HG02798 (cell line): ENCODE measurements at regions not wholly inside any gene's neighbourhood (a gene's known extent, or its start where the extent isn't known, plus 50 kb on each side); places are given as distances from the start of the nearest gene placed in this dataset.

Experiments
- ATAC-seq: cut with Tn5 transposase; IDR thresholded peaks from one replicate; pipeline ENCODE4 v1.9.1; 2021; ENCODE audit warnings: mild to moderate bottlenecking; ENCODE audit not compliant: unreplicated experiment, poor library complexity

- peak; percentile 66 for ATAC-seq
Measured at GRCh38 chr18:68623342-68623741, 91.6 kb downstream of the TMX3 start.

DNA sequence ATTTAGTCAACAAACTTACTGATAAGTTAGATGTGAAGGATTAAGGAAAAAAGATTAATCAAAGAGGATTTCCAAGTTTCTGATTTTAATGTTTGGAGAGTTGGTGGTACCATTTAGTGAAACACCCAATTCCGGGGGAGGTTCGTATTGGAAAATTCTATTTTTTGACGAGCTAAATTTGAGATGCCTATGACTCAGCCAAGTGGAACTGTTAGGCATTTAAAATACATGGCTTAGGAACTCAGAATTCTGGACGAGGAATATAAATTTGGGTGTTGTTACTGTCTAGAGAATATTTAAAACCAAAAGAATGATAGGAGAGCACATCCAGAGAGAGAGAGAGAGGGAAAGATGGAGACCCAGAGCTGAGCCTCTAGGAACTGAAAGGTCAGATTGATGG lies 103.6 kb downstream of the TMX3 start:
- ATAC-seq, result no peak

DNA sequence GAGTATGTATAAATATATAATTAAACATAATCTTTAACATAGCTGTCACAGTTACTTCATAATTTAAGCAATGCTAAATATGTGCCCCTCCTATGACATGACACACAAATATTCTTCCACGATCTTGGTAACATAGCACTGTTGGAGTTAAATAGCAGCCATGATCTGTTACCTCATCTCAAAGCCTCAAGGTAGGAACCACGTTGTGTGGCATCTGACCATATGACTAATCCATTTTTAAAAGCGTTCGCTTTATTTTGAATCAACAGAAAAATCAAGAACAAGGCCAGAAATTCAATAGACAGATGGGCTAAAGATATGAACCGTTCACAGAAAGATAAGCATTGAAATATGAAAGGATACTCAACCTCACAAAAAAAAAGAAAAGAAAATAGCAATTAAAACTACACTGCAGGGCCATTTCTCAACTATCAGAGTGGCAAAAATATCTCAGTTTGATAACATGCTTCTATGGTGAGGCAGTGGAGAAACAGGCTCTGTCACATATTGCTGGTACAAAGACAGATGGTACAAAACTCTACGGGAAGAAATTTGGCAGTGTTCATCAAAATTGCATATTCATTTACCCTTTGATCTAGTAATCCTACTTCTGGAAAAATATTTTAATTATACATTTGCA lies 105.9 kb downstream of the TMX3 start:
- no peak for ATAC-seq

DNA sequence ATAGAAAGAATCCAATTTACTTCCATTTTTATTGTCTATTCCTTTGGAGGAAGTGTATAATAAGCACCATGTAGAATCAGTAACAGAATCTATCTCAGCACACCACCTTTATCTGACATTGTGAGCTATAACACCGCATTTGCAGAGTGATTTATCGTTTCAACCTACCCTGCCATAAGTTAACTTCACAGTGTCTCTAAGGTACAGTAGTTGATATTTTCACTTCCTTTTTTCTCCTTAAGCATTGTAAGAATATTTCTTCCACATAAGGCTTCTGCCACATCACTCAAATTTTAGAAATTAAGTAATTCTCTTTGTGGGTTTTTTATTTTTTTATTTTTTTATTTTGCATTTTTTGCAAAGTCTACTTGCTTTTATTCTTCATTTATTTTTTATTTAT lies 107.1 kb downstream of the TMX3 start:
- ATAC-seq, result peak; percentile 44

DNA sequence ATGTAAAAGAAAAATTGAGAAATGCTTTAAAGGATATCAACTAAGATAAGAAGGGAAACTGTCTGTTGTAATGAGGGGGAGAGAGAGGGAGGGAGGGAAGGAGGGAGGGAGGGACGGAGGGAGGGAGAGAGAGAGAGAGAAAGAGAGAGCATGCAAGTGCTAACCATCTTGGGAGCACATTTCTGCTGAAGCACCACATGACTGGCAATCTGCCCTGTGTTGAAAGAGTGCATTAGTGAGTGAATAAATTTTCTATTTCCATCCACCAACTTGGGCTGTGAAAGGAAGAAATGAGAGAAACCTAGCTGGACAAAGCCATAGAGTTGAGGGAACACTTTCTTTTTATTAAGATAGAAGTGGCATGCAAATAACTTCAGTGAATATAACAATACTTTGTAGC lies 110.7 kb downstream of the TMX3 start:
- no peak for ATAC-seq

- ATAC-seq, result no peak
Measured at GRCh38 chr18:68596016-68596415, 118.9 kb downstream of the TMX3 start.

- no peak for ATAC-seq
Measured at GRCh38 chr18:68588169-68588568, 126.7 kb downstream of the TMX3 start.

DNA sequence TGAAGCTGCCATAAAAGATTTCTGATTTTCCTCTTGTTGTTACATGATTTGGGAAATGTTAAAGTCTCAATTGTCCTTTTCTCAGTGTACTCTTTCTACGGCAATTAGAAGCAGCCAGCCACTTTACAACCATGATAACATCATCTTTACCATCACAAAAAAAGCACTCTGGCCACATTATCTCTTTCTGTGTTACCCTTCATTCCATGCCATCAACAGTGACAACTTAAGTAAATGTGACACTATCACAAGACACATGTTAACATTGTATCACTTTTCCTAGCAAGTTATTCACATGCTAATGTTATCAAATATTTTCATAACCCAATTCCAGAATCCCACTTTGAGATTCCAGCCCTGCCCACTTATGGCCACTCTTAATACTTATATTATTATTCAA lies 131.2 kb downstream of the TMX3 start:
- no peak for ATAC-seq

- ATAC-seq, result no peak
Measured at GRCh38 chr18:68574311-68574710, 140.6 kb downstream of the TMX3 start.

GRCh38 chr18:68569936-68570335 lies 145.0 kb downstream of the TMX3 start:
- no peak for ATAC-seq

GRCh38 chr18:68568364-68569155 lies 146.3 kb downstream of the TMX3 start:
- ATAC-seq, result no peak

GRCh38 chr18:68566991-68567390 lies 147.9 kb downstream of the TMX3 start:
- no peak for ATAC-seq

- no peak for ATAC-seq
Measured at GRCh38 chr18:68564961-68565360, 149.9 kb downstream of the TMX3 start.

GRCh38 chr18:68564351-68564750 lies 150.6 kb downstream of the TMX3 start:
- ATAC-seq, result no peak

- ATAC-seq, result no peak
Measured at GRCh38 chr18:68560128-68560527, 154.8 kb downstream of the TMX3 start.

- ATAC-seq, result no peak
Measured at GRCh38 chr18:68557183-68557582, 157.7 kb downstream of the TMX3 start.

GRCh38 chr18:68555879-68556301 lies 159.0 kb downstream of the TMX3 start:
- ATAC-seq, result no peak

GRCh38 chr18:68548904-68549870 lies 165.7 kb downstream of the TMX3 start:
- no peak for ATAC-seq

- ATAC-seq, result no peak
Measured at GRCh38 chr18:68543344-68543743, 171.6 kb downstream of the TMX3 start.

DNA sequence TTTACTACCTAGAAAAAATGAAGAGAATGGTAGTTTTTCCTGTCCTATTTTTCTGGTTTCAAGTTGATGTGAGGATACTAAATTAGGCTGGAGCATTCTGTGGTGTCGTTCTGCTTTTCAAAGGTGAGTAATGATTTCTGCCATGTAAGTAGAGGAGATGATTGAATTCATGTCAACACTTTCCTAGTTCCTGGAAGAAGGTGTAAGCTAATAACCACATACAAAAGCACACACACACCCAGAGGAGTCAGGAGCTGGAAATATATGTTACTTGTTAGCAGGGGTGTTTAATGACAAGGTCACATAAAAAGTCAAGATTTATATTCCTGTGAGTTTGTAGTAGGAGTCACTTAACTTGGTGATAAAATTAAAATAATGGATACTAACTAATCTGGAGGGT lies 172.1 kb downstream of the TMX3 start:
- ATAC-seq, result no peak

DNA sequence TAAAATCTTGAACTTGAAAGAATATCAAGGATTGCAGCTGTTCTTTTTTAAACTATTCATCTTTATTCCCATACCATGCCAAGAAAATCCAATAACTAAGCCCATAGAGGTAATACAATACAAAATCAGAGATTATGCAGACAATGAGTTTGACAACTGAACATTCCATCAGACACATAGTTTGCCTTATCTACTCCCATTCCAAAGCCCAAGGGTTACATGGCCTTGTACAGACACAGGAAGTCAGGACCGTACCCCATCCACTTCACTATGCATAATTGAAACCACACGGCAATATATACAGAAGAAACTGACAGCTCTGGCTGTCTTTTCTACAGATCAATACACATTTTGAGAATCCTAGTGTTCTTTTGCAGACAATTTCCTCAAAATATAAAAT lies 181.3 kb downstream of the TMX3 start:
- no peak for ATAC-seq
